ENCODE measurements at regions not wholly inside any gene's neighbourhood (a gene's known extent, or its start where the extent isn't known, plus 50 kb on each side); places are given as distances from the start of the nearest gene placed in this dataset.
"Not testable (repeated sequence)": the region's sequence is repeated elsewhere in the genome, so short reads cannot be mapped to it uniquely, and the experiment has no call there.

DNA sequence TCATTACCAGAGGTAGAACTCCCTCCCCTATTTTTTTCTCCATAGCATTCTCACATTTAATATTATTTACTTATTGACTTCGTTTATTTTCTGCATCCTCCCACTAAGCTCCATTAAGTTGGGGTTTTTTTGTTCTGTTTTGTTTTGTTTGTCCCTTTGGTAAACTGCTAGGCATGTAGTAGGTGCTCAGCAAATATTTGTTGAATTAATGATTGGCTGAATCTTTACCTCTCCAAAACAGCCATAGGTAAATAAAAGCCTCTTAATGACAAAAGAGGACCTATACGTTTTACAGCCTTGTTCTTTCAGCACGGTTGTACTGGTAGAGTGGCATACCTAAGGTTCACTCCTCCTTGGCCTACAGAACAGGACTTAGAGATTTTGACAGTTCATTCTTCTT lies 52.0 kb downstream of the PRORP start:
- H3K9me2 ChIP-seq (replicated peaks; ENCODE audit: insufficient read depth, low read length), result no peaks in the 10 kb centered on the region
- no peak overlapping the region for H3K4me3 ChIP-seq (ENCODE audit: low read length)
- H3K79me2 ChIP-seq (ENCODE audit: low read length), result no peaks in the 10 kb centered on the region
- no peaks in the 10 kb centered on the region for H3K4me1 ChIP-seq (ENCODE audit: low read length)
- no peak for DNase-seq
- H3K9me3 ChIP-seq (replicated peaks; ENCODE audit: insufficient read depth, low read length), result no peaks in the 10 kb centered on the region
- no peaks in the 10 kb centered on the region for H3K27me3 ChIP-seq (replicated peaks; ENCODE audit: insufficient read depth, low read length)
- no peaks in the 10 kb centered on the region for H3K36me3 ChIP-seq (replicated peaks; ENCODE audit: insufficient read depth, low read length)
- H4K20me1 ChIP-seq (ENCODE audit: insufficient read depth, low read length), result no peaks in the 10 kb centered on the region
- no peak overlapping the region for H2AFZ ChIP-seq (ENCODE audit: low read length)
- no peak for TF ChIP-seq EZH2phosphoT487 (IDR thresholded peaks at IDR 0.05; ENCODE audit: low read length)
- no peak for TF ChIP-seq EZH2 (optimal IDR thresholded peaks at IDR 0.05; ENCODE audit: low read depth, low read length)
- TF ChIP-seq, protein P1, sequence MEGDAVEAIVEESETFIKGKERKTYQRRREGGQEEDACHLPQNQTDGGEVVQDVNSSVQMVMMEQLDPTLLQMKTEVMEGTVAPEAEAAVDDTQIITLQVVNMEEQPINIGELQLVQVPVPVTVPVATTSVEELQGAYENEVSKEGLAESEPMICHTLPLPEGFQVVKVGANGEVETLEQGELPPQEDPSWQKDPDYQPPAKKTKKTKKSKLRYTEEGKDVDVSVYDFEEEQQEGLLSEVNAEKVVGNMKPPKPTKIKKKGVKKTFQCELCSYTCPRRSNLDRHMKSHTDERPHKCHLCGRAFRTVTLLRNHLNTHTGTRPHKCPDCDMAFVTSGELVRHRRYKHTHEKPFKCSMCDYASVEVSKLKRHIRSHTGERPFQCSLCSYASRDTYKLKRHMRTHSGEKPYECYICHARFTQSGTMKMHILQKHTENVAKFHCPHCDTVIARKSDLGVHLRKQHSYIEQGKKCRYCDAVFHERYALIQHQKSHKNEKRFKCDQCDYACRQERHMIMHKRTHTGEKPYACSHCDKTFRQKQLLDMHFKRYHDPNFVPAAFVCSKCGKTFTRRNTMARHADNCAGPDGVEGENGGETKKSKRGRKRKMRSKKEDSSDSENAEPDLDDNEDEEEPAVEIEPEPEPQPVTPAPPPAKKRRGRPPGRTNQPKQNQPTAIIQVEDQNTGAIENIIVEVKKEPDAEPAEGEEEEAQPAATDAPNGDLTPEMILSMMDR (IDR thresholded peaks at IDR 0.05; ENCODE audit: low read length), result no peak
- H3K4me2 ChIP-seq (ENCODE audit: low read depth, low read length), result no peak overlapping the region
- no peak overlapping the region for H3K27ac ChIP-seq (ENCODE audit: low read length)
- H3F3A ChIP-seq (ENCODE audit: insufficient read depth, low read length), result no peaks in the 10 kb centered on the region
- H3K9ac ChIP-seq (ENCODE audit: low read length), result no peak overlapping the region

DNA sequence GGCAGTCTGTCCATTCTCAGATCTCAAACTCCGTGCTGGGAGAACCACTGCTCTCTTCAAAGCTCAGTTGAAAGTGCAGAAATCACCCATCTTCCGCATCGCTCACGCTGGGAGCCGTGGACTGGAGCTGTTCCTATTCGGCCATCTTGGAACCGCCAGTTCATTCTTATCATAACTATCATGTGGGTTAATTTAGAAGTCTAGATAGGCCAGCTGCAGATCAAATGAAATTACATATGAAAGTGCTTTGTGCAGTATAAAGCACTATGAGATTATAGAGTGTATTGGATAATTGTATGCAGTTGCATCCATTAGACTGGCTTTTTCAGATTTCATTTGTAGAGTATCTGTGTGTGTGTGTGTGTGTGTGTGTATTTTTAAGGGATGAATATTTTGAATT lies 57.8 kb downstream of the PRORP start:
- H3K9me2 ChIP-seq (replicated peaks; ENCODE audit: insufficient read depth, low read length), result no peaks in the 10 kb centered on the region
- no peak for DNase-seq
- no peak overlapping the region for H2AFZ ChIP-seq (ENCODE audit: low read length)
- H4K20me1 ChIP-seq (ENCODE audit: insufficient read depth, low read length), result no peaks in the 10 kb centered on the region
- no peaks in the 10 kb centered on the region for H3K36me3 ChIP-seq (replicated peaks; ENCODE audit: insufficient read depth, low read length)
- no peak overlapping the region for H3K4me2 ChIP-seq (ENCODE audit: low read depth, low read length)
- no peak overlapping the region for H3K4me3 ChIP-seq (ENCODE audit: low read length)
- no peak overlapping the region for H3K9ac ChIP-seq (ENCODE audit: low read length)
- TF ChIP-seq EZH2 (optimal IDR thresholded peaks at IDR 0.05; ENCODE audit: low read depth, low read length) (no peak), EZH2phosphoT487 (IDR thresholded peaks at IDR 0.05; ENCODE audit: low read length) (no peak)
- TF ChIP-seq, protein P1 (IDR thresholded peaks at IDR 0.05; ENCODE audit: low read length), result no peak
- H3K79me2 ChIP-seq (ENCODE audit: low read length), result no peaks in the 10 kb centered on the region
- no peak overlapping the region for H3K27ac ChIP-seq (ENCODE audit: low read length)
- no peaks in the 10 kb centered on the region for H3F3A ChIP-seq (ENCODE audit: insufficient read depth, low read length)
- no peaks in the 10 kb centered on the region for H3K9me3 ChIP-seq (replicated peaks; ENCODE audit: insufficient read depth, low read length)
- H3K27me3 ChIP-seq (replicated peaks; ENCODE audit: insufficient read depth, low read length), result no peaks in the 10 kb centered on the region
- H3K4me1 ChIP-seq (ENCODE audit: low read length), result no peaks in the 10 kb centered on the region

DNA sequence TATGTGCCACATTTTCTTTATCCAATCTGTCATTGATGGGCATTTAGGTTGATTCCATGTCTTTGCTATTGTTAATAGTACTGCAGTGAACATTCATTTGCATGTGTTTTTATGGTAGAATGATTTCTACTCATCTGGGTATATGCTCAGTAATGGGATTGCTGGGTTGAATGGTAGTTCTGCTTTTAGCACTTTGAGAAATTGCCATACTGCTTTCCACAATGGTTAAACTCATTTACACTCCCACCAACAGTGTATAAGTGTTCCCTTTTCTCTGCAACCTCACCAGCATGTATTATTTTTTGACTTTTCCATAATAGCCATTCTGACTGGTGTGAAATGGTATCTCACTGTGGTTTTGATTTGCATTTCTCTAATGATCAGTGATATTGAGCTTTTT lies 62.5 kb downstream of the PRORP start:
- H3K9me2 ChIP-seq (replicated peaks; ENCODE audit: insufficient read depth, low read length), result not testable (repeated sequence)

DNA sequence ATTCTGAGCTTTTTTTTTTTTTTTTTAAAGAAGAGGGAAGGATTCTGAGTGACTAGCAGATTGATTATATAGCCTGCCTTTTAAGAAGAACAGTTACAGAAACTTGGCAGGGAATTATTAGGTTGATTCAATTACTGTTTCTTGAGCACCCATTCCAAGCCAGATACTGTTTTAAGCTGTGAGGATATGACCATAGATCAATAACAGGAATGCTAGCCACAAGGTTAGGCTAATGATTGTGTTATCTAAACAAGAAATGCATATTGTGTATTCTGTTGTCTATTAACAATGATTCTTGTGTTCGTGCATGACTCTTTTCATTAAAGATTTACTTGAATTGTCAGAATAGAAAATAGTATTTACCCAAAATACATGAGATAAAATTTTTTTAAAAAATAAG lies 67.1 kb downstream of the PRORP start:
- Histone ChIP-seq H3K9ac (ENCODE audit: low read length) (no peak overlapping the region), H2AFZ (ENCODE audit: low read length) (no peak overlapping the region), H3K4me1 (ENCODE audit: low read length) (no peaks in the 10 kb centered on the region), H3K36me3 (replicated peaks; ENCODE audit: insufficient read depth, low read length) (no peaks in the 10 kb centered on the region), H3F3A (ENCODE audit: insufficient read depth, low read length) (no peaks in the 10 kb centered on the region), H4K20me1 (ENCODE audit: insufficient read depth, low read length) (no peaks in the 10 kb centered on the region), H3K4me3 (ENCODE audit: low read length) (no peak overlapping the region), H3K9me2 (replicated peaks; ENCODE audit: insufficient read depth, low read length) (no peaks in the 10 kb centered on the region), H3K9me3 (replicated peaks; ENCODE audit: insufficient read depth, low read length) (no peaks in the 10 kb centered on the region), H3K4me2 (ENCODE audit: low read depth, low read length) (no peak overlapping the region), H3K79me2 (ENCODE audit: low read length) (no peaks in the 10 kb centered on the region), H3K27ac (ENCODE audit: low read length) (no peak overlapping the region), H3K27me3 (replicated peaks; ENCODE audit: insufficient read depth, low read length) (no peaks in the 10 kb centered on the region)
- TF ChIP-seq EZH2phosphoT487 (IDR thresholded peaks at IDR 0.05; ENCODE audit: low read length) (no peak), EZH2 (optimal IDR thresholded peaks at IDR 0.05; ENCODE audit: low read depth, low read length) (no peak)
- TF ChIP-seq, protein P1 (IDR thresholded peaks at IDR 0.05; ENCODE audit: low read length), result no peak
- no peak for DNase-seq

More for the DNA sequence above, 62.5 kb downstream of the PRORP start:
- H3K4me3 ChIP-seq (ENCODE audit: low read length); H3K9ac ChIP-seq (ENCODE audit: low read length); H3K4me1 ChIP-seq (ENCODE audit: low read length); H3F3A ChIP-seq (ENCODE audit: insufficient read depth, low read length); H3K27me3 ChIP-seq (replicated peaks; ENCODE audit: insufficient read depth, low read length); H3K27ac ChIP-seq (ENCODE audit: low read length); H3K36me3 ChIP-seq (replicated peaks; ENCODE audit: insufficient read depth, low read length); H2AFZ ChIP-seq (ENCODE audit: low read length); H4K20me1 ChIP-seq (ENCODE audit: insufficient read depth, low read length); H3K79me2 ChIP-seq (ENCODE audit: low read length); H3K9me3 ChIP-seq (replicated peaks; ENCODE audit: insufficient read depth, low read length); DNase-seq; H3K4me2 ChIP-seq (ENCODE audit: low read depth, low read length): not testable (repeated sequence)

Data from MM.1S (cell line).